ENCODE measurements at regions not wholly inside any gene's neighbourhood (a gene's known extent, or its start where the extent isn't known, plus 50 kb on each side); places are given as distances from the start of the nearest gene placed in this dataset.

GRCh38 chr14:26381405-26381804, 216.4 kb downstream of the NOVA1 start:
- DNase-seq (ENCODE audit: low read depth), result no peak
- TF ChIP-seq CTCF (conservative IDR thresholded peaks at IDR 0.05; ENCODE audit: low read depth, low read length), result no peak

GRCh38 chr14:26380637-26381036, 217.2 kb downstream of the NOVA1 start:
- no peak for TF ChIP-seq CTCF (conservative IDR thresholded peaks at IDR 0.05; ENCODE audit: low read depth, low read length)
- H3K4me3 ChIP-seq (ENCODE audit: low read depth, low read length), result no peak overlapping the region

More at GRCh38 chr14:26381405-26381804, 216.4 kb downstream of the NOVA1 start:
- H3K4me3 ChIP-seq (ENCODE audit: low read depth, low read length), result no peak overlapping the region

GRCh38 chr14:26379951-26380350, 217.9 kb downstream of the NOVA1 start:
- TF ChIP-seq CTCF (conservative IDR thresholded peaks at IDR 0.05; ENCODE audit: low read depth, low read length), result no peak

More at GRCh38 chr14:26380637-26381036, 217.2 kb downstream of the NOVA1 start:
- no peak for DNase-seq (ENCODE audit: low read depth)

GRCh38 chr14:26377150-26377549, 220.7 kb downstream of the NOVA1 start:
- no peak for TF ChIP-seq CTCF (conservative IDR thresholded peaks at IDR 0.05; ENCODE audit: low read depth, low read length)
- no peak for DNase-seq (ENCODE audit: low read depth)
- no peak overlapping the region for H3K4me3 ChIP-seq (ENCODE audit: low read depth, low read length)

More at GRCh38 chr14:26379951-26380350, 217.9 kb downstream of the NOVA1 start:
- no peak overlapping the region for H3K4me3 ChIP-seq (ENCODE audit: low read depth, low read length)
- DNase-seq (ENCODE audit: low read depth), result no peak

GRCh38 chr14:26370115-26370514, 227.7 kb downstream of the NOVA1 start:
- TF ChIP-seq CTCF (conservative IDR thresholded peaks at IDR 0.05; ENCODE audit: low read depth, low read length), result no peak
- peak; percentile 67 for DNase-seq (ENCODE audit: low read depth)
- no peak overlapping the region for H3K4me3 ChIP-seq (ENCODE audit: low read depth, low read length)

GRCh38 chr14:26363689-26364088, 234.1 kb downstream of the NOVA1 start:
- no peak for TF ChIP-seq CTCF (conservative IDR thresholded peaks at IDR 0.05; ENCODE audit: low read depth, low read length)
- DNase-seq (ENCODE audit: low read depth), result no peak

GRCh38 chr14:26344596-26344995, 253.2 kb downstream of the NOVA1 start:
- no peak for DNase-seq (ENCODE audit: low read depth)
- no peak for TF ChIP-seq CTCF (conservative IDR thresholded peaks at IDR 0.05; ENCODE audit: low read depth, low read length)

More at GRCh38 chr14:26363689-26364088, 234.1 kb downstream of the NOVA1 start:
- no peak overlapping the region for H3K4me3 ChIP-seq (ENCODE audit: low read depth, low read length)

More at GRCh38 chr14:26344596-26344995, 253.2 kb downstream of the NOVA1 start:
- no peak overlapping the region for H3K4me3 ChIP-seq (ENCODE audit: low read depth, low read length)
